OCI-LY1 (cell line): ENCODE measurements at regions not wholly inside any gene's neighbourhood (a gene's known extent, or its start where the extent isn't known, plus 50 kb on each side); places are given as distances from the start of the nearest gene placed in this dataset.

Source experiments
- EZH2 ChIP-seq: fragments of 200-600 bp; sonication (generic), shearing (Covaris generic); IDR thresholded peaks from 2 replicates; pipeline ENCODE4 v1.8.0; 2017; ENCODE audit warnings: borderline replicate concordance, mixed run types, mild to moderate bottlenecking, antibody characterized with exemption, low read length, moderate library complexity, mixed read lengths
- TF ChIP-seq, protein P1 (sequence below): fragments of 200-600 bp; sonication (generic), shearing (Covaris generic); IDR thresholded peaks from 2 replicates; pipeline ENCODE4 v1.5.1; 2017; ENCODE audit warnings: mild to moderate bottlenecking, antibody characterized with exemption, low read length, moderate library complexity, mixed read lengths

DNA sequence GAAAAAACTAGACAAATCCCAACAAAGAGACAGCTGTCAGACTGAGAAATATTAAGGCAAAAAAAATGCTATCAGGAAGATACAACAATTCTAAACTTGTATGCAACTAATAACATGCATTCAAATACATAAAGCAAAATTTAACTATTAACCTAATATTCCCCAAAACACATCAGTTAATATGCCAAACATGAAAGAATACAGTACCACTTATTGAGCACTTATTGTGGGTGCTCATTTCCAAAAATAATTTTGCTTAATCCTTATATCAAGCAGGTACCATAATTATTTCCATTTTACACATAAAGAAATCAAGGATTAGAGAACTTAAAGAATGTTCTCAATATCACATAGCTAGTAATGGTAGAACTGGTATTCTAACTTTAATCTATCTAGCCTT lies 67.7 kb upstream of the HMGXB4 start:
- no peak for TF ChIP-seq EZH2
- TF ChIP-seq, protein P1, sequence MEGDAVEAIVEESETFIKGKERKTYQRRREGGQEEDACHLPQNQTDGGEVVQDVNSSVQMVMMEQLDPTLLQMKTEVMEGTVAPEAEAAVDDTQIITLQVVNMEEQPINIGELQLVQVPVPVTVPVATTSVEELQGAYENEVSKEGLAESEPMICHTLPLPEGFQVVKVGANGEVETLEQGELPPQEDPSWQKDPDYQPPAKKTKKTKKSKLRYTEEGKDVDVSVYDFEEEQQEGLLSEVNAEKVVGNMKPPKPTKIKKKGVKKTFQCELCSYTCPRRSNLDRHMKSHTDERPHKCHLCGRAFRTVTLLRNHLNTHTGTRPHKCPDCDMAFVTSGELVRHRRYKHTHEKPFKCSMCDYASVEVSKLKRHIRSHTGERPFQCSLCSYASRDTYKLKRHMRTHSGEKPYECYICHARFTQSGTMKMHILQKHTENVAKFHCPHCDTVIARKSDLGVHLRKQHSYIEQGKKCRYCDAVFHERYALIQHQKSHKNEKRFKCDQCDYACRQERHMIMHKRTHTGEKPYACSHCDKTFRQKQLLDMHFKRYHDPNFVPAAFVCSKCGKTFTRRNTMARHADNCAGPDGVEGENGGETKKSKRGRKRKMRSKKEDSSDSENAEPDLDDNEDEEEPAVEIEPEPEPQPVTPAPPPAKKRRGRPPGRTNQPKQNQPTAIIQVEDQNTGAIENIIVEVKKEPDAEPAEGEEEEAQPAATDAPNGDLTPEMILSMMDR = no peak
